ENCODE measurements at regions not wholly inside any gene's neighbourhood (a gene's known extent, or its start where the extent isn't known, plus 50 kb on each side); places are given as distances from the start of the nearest gene placed in this dataset.
"Not testable (repeated sequence)": the region's sequence is repeated elsewhere in the genome, so short reads cannot be mapped to it uniquely, and the experiment has no call there.

- no peak for ATAC-seq
Observed at GRCh38 chr1:65527707-65528503, 107.4 kb downstream of the LEPR start.

- ATAC-seq: no peak
Observed at GRCh38 chr1:65531972-65532570, 111.6 kb downstream of the LEPR start.

GRCh38 chr1:65535981-65536380 lies 115.5 kb downstream of the LEPR start:
- ATAC-seq: no peak

GRCh38 chr1:65538086-65538485 lies 117.6 kb downstream of the LEPR start:
- ATAC-seq: no peak

- ATAC-seq: no peak
Observed at GRCh38 chr1:65538664-65539063, 118.2 kb downstream of the LEPR start.

GRCh38 chr1:65539266-65540131 lies 119.0 kb downstream of the LEPR start:
- ATAC-seq: no peak

- ATAC-seq: no peak
Observed at GRCh38 chr1:65541161-65541560, 120.7 kb downstream of the LEPR start.

- no peak for ATAC-seq
Observed at GRCh38 chr1:65541865-65542264, 121.4 kb downstream of the LEPR start.

- ATAC-seq: not testable (repeated sequence)
Observed at GRCh38 chr1:65542592-65542991, 122.1 kb downstream of the LEPR start.

GRCh38 chr1:65550306-65551010 lies 130.0 kb downstream of the LEPR start:
- ATAC-seq: not testable (repeated sequence)

- ATAC-seq: not testable (repeated sequence)
Observed at GRCh38 chr1:65552484-65552883, 132.0 kb downstream of the LEPR start.

GRCh38 chr1:65554086-65554764 lies 133.8 kb downstream of the LEPR start:
- ATAC-seq: not testable (repeated sequence)

- no peak for ATAC-seq
Observed at GRCh38 chr1:65554829-65555228, 134.4 kb downstream of the LEPR start.

- no peak for ATAC-seq
Observed at GRCh38 chr1:65558215-65558614, 137.7 kb downstream of the LEPR start.

- ATAC-seq: no peak
Observed at GRCh38 chr1:65564493-65564892, 144.0 kb downstream of the LEPR start.

GRCh38 chr1:65568285-65568684 lies 147.8 kb downstream of the LEPR start:
- no peak for ATAC-seq

GRCh38 chr1:65572701-65573421 lies 152.4 kb downstream of the LEPR start:
- ATAC-seq: no peak

- ATAC-seq: no peak
Observed at GRCh38 chr1:65577278-65577677, 156.8 kb downstream of the LEPR start.

GRCh38 chr1:65577982-65578381 lies 157.5 kb downstream of the LEPR start:
- ATAC-seq: not testable (repeated sequence)

- ATAC-seq: no peak
Observed at GRCh38 chr1:65581119-65581518, 160.7 kb downstream of the LEPR start.

GRCh38 chr1:65584399-65584798 lies 163.9 kb downstream of the LEPR start:
- ATAC-seq: no peak
